Putamen (tissue), 1 donor: ENCODE measurements at regions not wholly inside any gene's neighbourhood (a gene's known extent, or its start where the extent isn't known, plus 50 kb on each side); places are given as distances from the start of the nearest gene placed in this dataset.
"Not testable (repeated sequence)": the region's sequence is repeated elsewhere in the genome, so short reads cannot be mapped to it uniquely, and the experiment has no call there.

Experiments
- DNase-seq: peaks from one replicate; pipeline ENCODE4 v3.0.0-alpha.2; 2016; ENCODE audit warnings: low spot score

- no peak for DNase-seq
These were observed 349.8 kb downstream of the TMEM121 start for GRCh38 chr14:105876158-105876557.

GRCh38 chr14:105876829-105877228 lies 350.4 kb downstream of the TMEM121 start:
- DNase-seq: no peak

- DNase-seq: no peak
These were observed 351.3 kb downstream of the TMEM121 start for GRCh38 chr14:105877645-105878044.

GRCh38 chr14:105878125-105878524 lies 351.7 kb downstream of the TMEM121 start:
- DNase-seq: no peak

GRCh38 chr14:105878554-105878953 lies 352.2 kb downstream of the TMEM121 start:
- no peak for DNase-seq

GRCh38 chr14:105879503-105879866 lies 353.1 kb downstream of the TMEM121 start:
- no peak for DNase-seq

GRCh38 chr14:105879867-105880561 lies 353.6 kb downstream of the TMEM121 start:
- DNase-seq: no peak

- no peak for DNase-seq
These were observed 354.2 kb downstream of the TMEM121 start for GRCh38 chr14:105880616-105881015.

GRCh38 chr14:105881021-105881930 lies 354.9 kb downstream of the TMEM121 start:
- no peak for DNase-seq

GRCh38 chr14:105882011-105882410 lies 355.6 kb downstream of the TMEM121 start:
- not testable (repeated sequence) for DNase-seq

GRCh38 chr14:105882626-105883025 lies 356.2 kb downstream of the TMEM121 start:
- no peak for DNase-seq

GRCh38 chr14:105883066-105884005 lies 357.0 kb downstream of the TMEM121 start:
- DNase-seq: no peak

GRCh38 chr14:105884192-105884807 lies 357.9 kb downstream of the TMEM121 start:
- DNase-seq: not testable (repeated sequence)

GRCh38 chr14:105884808-105885281 lies 358.5 kb downstream of the TMEM121 start:
- no peak for DNase-seq

- no peak for DNase-seq
These were observed 359.4 kb downstream of the TMEM121 start for GRCh38 chr14:105885561-105886320.

- DNase-seq: not testable (repeated sequence)
These were observed 360.4 kb downstream of the TMEM121 start for GRCh38 chr14:105886791-105887191.

GRCh38 chr14:105887692-105888091 lies 361.3 kb downstream of the TMEM121 start:
- no peak for DNase-seq

GRCh38 chr14:105888151-105888550 lies 361.8 kb downstream of the TMEM121 start:
- no peak for DNase-seq

- no peak for DNase-seq
These were observed 362.6 kb downstream of the TMEM121 start for GRCh38 chr14:105888784-105889665.
